Activated B cell treated with CpG ODN at 0.5 μM for 24 hours (primary cell): ENCODE measurements at regions not wholly inside any gene's neighbourhood (a gene's known extent, or its start where the extent isn't known, plus 50 kb on each side); places are given as distances from the start of the nearest gene placed in this dataset.

Experiments used
- ATAC-seq: fragments of 200-7000 bp; cut with Tn5 transposase; one replicate; pipeline ENCODE4 v1.10.0; 2021; ENCODE audit warnings: low read depth, mild to moderate bottlenecking, moderate library complexity
- CTCF ChIA-PET: fragments of 350-600 bp; sonication (Branson Sonifier 250); formaldehyde crosslinking; loops from one replicate; lab custom pipeline; 2021; ENCODE audit warnings: antibody characterized with exemption; lab: Charles Lee
- POLR2A ChIA-PET: fragments of 350-600 bp; sonication (Branson Sonifier 250); formaldehyde crosslinking; loops from one replicate; lab custom pipeline; 2021; ENCODE audit warnings: antibody characterized with exemption; lab: Charles Lee
- DNase-seq: peaks from one replicate; pipeline ENCODE4 v3.0.0; 2022
- H3K27ac Mint-ChIP-seq: one replicate; pipeline ENCODE4 v1.8.0; 2020; ENCODE audit warnings: mixed read lengths
- H3K27me3 Mint-ChIP-seq: one replicate; pipeline ENCODE4 v1.8.0; 2021; ENCODE audit warnings: mixed read lengths
- H3K36me3 Mint-ChIP-seq: one replicate; pipeline ENCODE4 v1.8.0; 2021; ENCODE audit warnings: low read depth, mixed read lengths
- H3K4me1 Mint-ChIP-seq: one replicate; pipeline ENCODE4 v1.8.0; 2021; ENCODE audit warnings: mixed read lengths
- H3K4me3 Mint-ChIP-seq: one replicate; pipeline ENCODE4 v1.8.0; 2020; ENCODE audit warnings: mild to moderate bottlenecking, mixed read lengths
- H3K9me3 Mint-ChIP-seq: one replicate; pipeline ENCODE4 v1.8.0; 2020; ENCODE audit warnings: mixed read lengths
- CTCF ChIP-seq: fragments of 200-600 bp; IDR thresholded peaks from one replicate; pipeline ENCODE4 v1.8.0; 2022; ENCODE audit warnings: antibody characterized with exemption, mild to moderate bottlenecking
- intact Hi-C: fragments of 100-400 bp; cut with micrococcal nuclease; formaldehyde crosslinking; loops from one replicate; pipeline ENCODE4 v1.15.1; 2024

GRCh38 chr20:48277266-48277665 is 492.0 kb upstream of the SULF2 start:
- ChIA-PET POLR2A (no interaction called here), CTCF (no interaction called here)
- H3K4me3 Mint-ChIP-seq = no peak overlapping the region
- H3K9me3 Mint-ChIP-seq = no peaks in the 10 kb centered on the region
- ATAC-seq (no peak), DNase-seq (no peak)
- H3K4me1 Mint-ChIP-seq = no peaks in the 10 kb centered on the region
- no peak overlapping the region for H3K27ac Mint-ChIP-seq
- TF ChIP-seq CTCF = no peak
- no peaks in the 10 kb centered on the region for H3K36me3 Mint-ChIP-seq
- intact Hi-C loops = no loop called here
- H3K27me3 Mint-ChIP-seq = peaks cover 6% of the 10 kb centered on the region

GRCh38 chr20:48276021-48276342 is 490.7 kb upstream of the SULF2 start:
- ChIA-PET CTCF (no interaction called here), POLR2A (no interaction called here)
- ATAC-seq (no peak), DNase-seq (no peak)
- Mint-ChIP-seq H3K27me3 (peaks cover 7% of the 10 kb centered on the region), H3K4me1 (no peaks in the 10 kb centered on the region), H3K4me3 (no peak overlapping the region), H3K36me3 (no peaks in the 10 kb centered on the region), H3K27ac (no peak overlapping the region), H3K9me3 (no peaks in the 10 kb centered on the region)
- no peak for TF ChIP-seq CTCF
- intact Hi-C loops = no loop called here

- no peak for TF ChIP-seq CTCF
- ATAC-seq = no peak
- Mint-ChIP-seq H3K4me3 (no peak overlapping the region), H3K27me3 (peaks cover 7% of the 10 kb centered on the region), H3K9me3 (no peaks in the 10 kb centered on the region), H3K27ac (no peak overlapping the region), H3K4me1 (no peaks in the 10 kb centered on the region), H3K36me3 (no peaks in the 10 kb centered on the region)
- ChIA-PET POLR2A (no interaction called here), CTCF (no interaction called here)
- intact Hi-C loops = no loop called here
- no peak for DNase-seq
Observed at GRCh38 chr20:48275286-48276020, 490.2 kb upstream of the SULF2 start.

- no peaks in the 10 kb centered on the region for H3K4me1 Mint-ChIP-seq
- CTCF ChIA-PET = no interaction called here
Observed at GRCh38 chr20:48273843-48274242, 488.6 kb upstream of the SULF2 start.

GRCh38 chr20:48270885-48271284 is 485.6 kb upstream of the SULF2 start:
- Mint-ChIP-seq H3K36me3 (no peaks in the 10 kb centered on the region), H3K4me1 (no peaks in the 10 kb centered on the region), H3K27ac (no peak overlapping the region), H3K9me3 (no peaks in the 10 kb centered on the region), H3K4me3 (no peak overlapping the region), H3K27me3 (peaks cover 3% of the 10 kb centered on the region)
- POLR2A ChIA-PET = no interaction called here
- intact Hi-C loops = no loop called here
- DNase-seq (no peak), ATAC-seq (no peak)
- CTCF ChIA-PET = no interaction called here
- TF ChIP-seq CTCF = no peak

More at GRCh38 chr20:48273843-48274242, 488.6 kb upstream of the SULF2 start:
- Mint-ChIP-seq H3K27ac (no peak overlapping the region), H3K9me3 (no peaks in the 10 kb centered on the region), H3K4me3 (no peak overlapping the region), H3K36me3 (no peaks in the 10 kb centered on the region), H3K27me3 (peaks cover 7% of the 10 kb centered on the region)
- DNase-seq = no peak
- no peak for TF ChIP-seq CTCF
- intact Hi-C loops = no loop called here
- POLR2A ChIA-PET = no interaction called here
- no peak for ATAC-seq
